H9 (cell line): ENCODE measurements at regions not wholly inside any gene's neighbourhood (a gene's known extent, or its start where the extent isn't known, plus 50 kb on each side); places are given as distances from the start of the nearest gene placed in this dataset.

Experiments
- DNase-seq: peaks from one replicate; pipeline ENCODE4 v3.0.0-alpha.2; 2017
- H2AFZ ChIP-seq: one replicate; pipeline ENCODE4 v1.6.1; 2013; ENCODE audit warnings: mild to moderate bottlenecking, low read length, control low read depth, moderate library complexity
- H2AK5ac ChIP-seq: 2 replicates; pipeline ENCODE4 v1.6.1; 2013; ENCODE audit warnings: low read length, control low read depth, mixed read lengths; ENCODE audit not compliant: insufficient read length
- H2BK120ac ChIP-seq: one replicate; pipeline ENCODE4 v1.6.1; 2013; ENCODE audit warnings: low read depth, mild to moderate bottlenecking, low read length, control low read depth, inconsistent platforms; ENCODE audit not compliant: poor library complexity, severe bottlenecking
- H2BK12ac ChIP-seq: 2 replicates; pipeline ENCODE4 v1.6.1; 2013; ENCODE audit warnings: low read length, control low read depth, mixed read lengths, low read depth; ENCODE audit not compliant: insufficient read length
- H2BK15ac ChIP-seq: 2 replicates; pipeline ENCODE4 v1.6.1; 2013; ENCODE audit warnings: low read depth, low read length, control low read depth
- H2BK20ac ChIP-seq: one replicate; pipeline ENCODE4 v1.6.1; 2013; ENCODE audit warnings: low read depth, mild to moderate bottlenecking, low read length, control low read depth, inconsistent platforms; ENCODE audit not compliant: poor library complexity, severe bottlenecking
- H2BK5ac ChIP-seq: 2 replicates; pipeline ENCODE4 v1.6.1; 2013; ENCODE audit warnings: low read length, control low read depth, mixed read lengths; ENCODE audit not compliant: insufficient read length
- H3K14ac ChIP-seq: 2 replicates; pipeline ENCODE4 v1.6.1; 2013; ENCODE audit warnings: low read length, control low read depth; ENCODE audit not compliant: insufficient read depth
- H3K18ac ChIP-seq: 2 replicates; pipeline ENCODE4 v1.6.1; 2013; ENCODE audit warnings: low read depth, mild to moderate bottlenecking, mixed read lengths, low read length, control low read depth; ENCODE audit not compliant: insufficient read length
- H3K23ac ChIP-seq: 2 replicates; pipeline ENCODE4 v1.6.1; 2013; ENCODE audit warnings: low read length, control low read depth, mixed read lengths, low read depth; ENCODE audit not compliant: insufficient read length
- H3K23me2 ChIP-seq: 2 replicates; pipeline ENCODE4 v1.6.1; 2013; ENCODE audit warnings: low read depth, mild to moderate bottlenecking, mixed read lengths, low read length, control low read depth; ENCODE audit not compliant: insufficient read length, poor library complexity, severe bottlenecking
- H3K27ac ChIP-seq: 2 replicates; pipeline ENCODE4 v1.5.1; 2013; ENCODE audit warnings: low read length, control low read depth, mixed read lengths, low read depth; ENCODE audit not compliant: insufficient read length
- H3K27me3 ChIP-seq: 2 replicates; pipeline ENCODE4 v1.6.1; 2013; ENCODE audit warnings: low read length, control low read depth, inconsistent platforms; ENCODE audit not compliant: insufficient read depth
- H3K4ac ChIP-seq: 2 replicates; pipeline ENCODE4 v1.6.1; 2013; ENCODE audit warnings: low read depth, mild to moderate bottlenecking, control low read depth, inconsistent platforms, low read length, moderate library complexity
- H3K4me1 ChIP-seq: 2 replicates; pipeline ENCODE4 v1.6.1; 2013; ENCODE audit warnings: low read length, control low read depth, inconsistent platforms; ENCODE audit not compliant: insufficient read depth
- H3K4me2 ChIP-seq: 2 replicates; pipeline ENCODE4 v1.6.1; 2013; ENCODE audit warnings: low read length, control low read depth, mixed read lengths; ENCODE audit not compliant: insufficient read length, insufficient read depth
- H3K56ac ChIP-seq: 2 replicates; pipeline ENCODE4 v1.6.1; 2013; ENCODE audit warnings: low read depth, mild to moderate bottlenecking, mixed read lengths, low read length, control low read depth; ENCODE audit not compliant: insufficient read length
- H3K79me1 ChIP-seq: 2 replicates; pipeline ENCODE4 v1.6.1; 2013; ENCODE audit warnings: low read depth, mild to moderate bottlenecking, moderate library complexity, low read length, control low read depth, inconsistent platforms; ENCODE audit not compliant: insufficient read depth, poor library complexity, severe bottlenecking
- H3K79me2 ChIP-seq: 2 replicates; pipeline ENCODE4 v1.6.1; 2013; ENCODE audit warnings: low read length, control low read depth, inconsistent platforms; ENCODE audit not compliant: insufficient read depth
- H3K9ac ChIP-seq: 2 replicates; pipeline ENCODE4 v1.6.1; 2013; ENCODE audit warnings: low read length, control low read depth, mixed read lengths; ENCODE audit not compliant: insufficient read length; ENCODE audit errors: extremely low read depth
- H3K9me3 ChIP-seq: one replicate; pipeline ENCODE4 v1.6.1; 2013; ENCODE audit warnings: low read depth, low read length, inconsistent platforms; ENCODE audit not compliant: control insufficient read depth
- H3T11ph ChIP-seq: one replicate; pipeline ENCODE4 v1.6.1; 2013; ENCODE audit warnings: mild to moderate bottlenecking, low read length, control low read depth, inconsistent platforms
- H4K20me1 ChIP-seq: one replicate; pipeline ENCODE4 v1.6.1; 2013; ENCODE audit not compliant: control insufficient read depth, insufficient read length, insufficient read depth
- H4K5ac ChIP-seq: 2 replicates; pipeline ENCODE4 v1.6.1; 2013; ENCODE audit warnings: low read depth, mild to moderate bottlenecking, mixed read lengths, low read length, control low read depth; ENCODE audit not compliant: insufficient read length
- H4K8ac ChIP-seq: replicated peaks from 2 replicates; pipeline ENCODE4 v1.6.1; 2013; ENCODE audit warnings: low read length, control low read depth, mixed read lengths, low read depth; ENCODE audit not compliant: insufficient read length
- H4K91ac ChIP-seq: 2 replicates; pipeline ENCODE4 v1.6.1; 2013; ENCODE audit warnings: low read depth, mild to moderate bottlenecking, moderate library complexity, mixed read lengths, low read length, control low read depth; ENCODE audit not compliant: insufficient read length
- H3K27ac Mint-ChIP-seq, 3 experiments: 2 replicates in 2 of 3; 3 replicates in 1 of 3; pipeline ENCODE4 v1.8.0; 2020 to 2021; ENCODE audit warnings: mixed read lengths in 3 of 3, mild to moderate bottlenecking in 1 of 3, moderate library complexity in 1 of 3
- H3K27me3 Mint-ChIP-seq: 2 replicates; pipeline ENCODE4 v1.8.0; 2021; ENCODE audit warnings: low read depth, mild to moderate bottlenecking, moderate library complexity, mixed read lengths
- H3K36me3 Mint-ChIP-seq, 3 experiments: 2 replicates in 2 of 3; 3 replicates in 1 of 3; pipeline ENCODE4 v1.8.0; 2020 to 2021; ENCODE audit warnings: low read depth in 3 of 3, mixed read lengths in 3 of 3; ENCODE audit not compliant: insufficient read depth in 1 of 3
- H3K4me1 Mint-ChIP-seq, 2 experiments: 2 replicates each; pipeline ENCODE4 v1.8.0; 2020; ENCODE audit warnings: mixed read lengths in 2 of 2
- H3K4me3 Mint-ChIP-seq, 2 experiments: 2 replicates in 1 of 2; 3 replicates in 1 of 2; pipeline ENCODE4 v1.8.0; 2020 to 2021; ENCODE audit warnings: mild to moderate bottlenecking in 2 of 2, mixed read lengths in 2 of 2, moderate library complexity in 1 of 2
- H3K9me3 Mint-ChIP-seq, 2 experiments: 2 replicates in 1 of 2; 3 replicates in 1 of 2; pipeline ENCODE4 v1.8.0; 2020; ENCODE audit warnings: mild to moderate bottlenecking in 2 of 2, mixed read lengths in 2 of 2, moderate library complexity in 1 of 2
- CTCF ChIP-seq: fragments of 200-600 bp; sonication (generic); conservative IDR thresholded peaks from 3 replicates; pipeline ENCODE4 v1.8.0; 2021; ENCODE audit warnings: antibody characterized with exemption, mild to moderate bottlenecking
- WGBS: extraction: QIAGEN DNeasy Blood & Tissue Kit; methylation state at CpG from one replicate; pipeline ENCODE4 v1.1.7; 2013; ENCODE audit warnings: missing lambda C conversion rate, low lambda C conversion rate, mixed read lengths; ENCODE audit not compliant: insufficient read length; ENCODE audit errors: extremely low coverage; 5-methylcytosine and 5-hydroxymethylcytosine counted together

DNA sequence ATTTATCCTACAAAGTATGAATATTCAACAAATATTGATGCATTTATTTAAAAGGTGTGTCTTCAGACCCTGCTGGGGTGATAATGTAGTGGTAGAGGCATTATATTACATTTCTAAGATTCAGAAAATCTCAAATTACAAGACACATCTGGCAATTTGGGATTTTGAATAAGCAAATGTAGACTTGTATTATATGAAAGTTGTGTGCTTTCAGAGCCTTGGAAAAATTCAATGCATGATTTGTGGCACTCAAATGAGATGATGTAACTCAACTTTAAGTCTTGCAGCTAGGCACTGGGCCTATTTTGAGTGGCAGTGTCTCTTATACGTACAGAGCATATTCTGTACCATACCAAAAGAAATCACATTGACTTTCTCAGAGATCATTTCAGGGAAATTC lies 214.4 kb downstream of the ETS1 start:
- Mint-ChIP-seq H3K9me3 (peaks cover 3% of the 10 kb centered on the region in 2 experiments; a peak in 3 of 5 replicates), H3K27ac (no peak overlapping the region), H3K4me1 (peaks cover 0 to 3% of the 10 kb centered on the region in 2 experiments; a peak in 2 of 4 replicates), H3K4me3 (no peak overlapping the region), H3K27me3 (no peaks in the 10 kb centered on the region), H3K36me3 (no peaks in the 10 kb centered on the region)
- H2AFZ ChIP-seq: no peak overlapping the region
- H3K79me2 ChIP-seq: no peaks in the 10 kb centered on the region
- WGBS: no CpG with 5 or more reads among the region's 1 CpG
- H3K9me3 ChIP-seq: no peaks in the 10 kb centered on the region
- DNase-seq: no peak
- no peak overlapping the region for H4K5ac ChIP-seq
- H3K4me2 ChIP-seq: no peak overlapping the region
- no peak overlapping the region for H2AK5ac ChIP-seq
- H3K4ac ChIP-seq: no peak overlapping the region
- H2BK20ac ChIP-seq: no peak overlapping the region
- no peak for TF ChIP-seq CTCF
- H3K23me2 ChIP-seq: no peaks in the 10 kb centered on the region
- H4K20me1 ChIP-seq: no peaks in the 10 kb centered on the region
- no peak overlapping the region for H2BK12ac ChIP-seq
- H3K9ac ChIP-seq: no peak overlapping the region
- H4K8ac ChIP-seq: no peak overlapping the region
- no peaks in the 10 kb centered on the region for H3K27me3 ChIP-seq
- H3K14ac ChIP-seq: no peak overlapping the region
- no peak overlapping the region for H2BK5ac ChIP-seq
- no peak overlapping the region for H2BK120ac ChIP-seq
- no peak overlapping the region for H4K91ac ChIP-seq
- H3K18ac ChIP-seq: no peak overlapping the region
- no peak overlapping the region for H3T11ph ChIP-seq
- no peak overlapping the region for H2BK15ac ChIP-seq
- H3K4me1 ChIP-seq: no peaks in the 10 kb centered on the region
- H3K79me1 ChIP-seq: no peaks in the 10 kb centered on the region
- no peak overlapping the region for H3K23ac ChIP-seq
- no peak overlapping the region for H3K27ac ChIP-seq
- no peak overlapping the region for H3K56ac ChIP-seq
